AG04450 (cell line): ENCODE measurements at regions not wholly inside any gene's neighbourhood (a gene's known extent, or its start where the extent isn't known, plus 50 kb on each side); places are given as distances from the start of the nearest gene placed in this dataset.

Experiments
- CTCF ChIA-PET: fragments of 300-600, 350-600 bp; formaldehyde crosslinking; extraction: SDS; loops from one replicate; lab custom pipeline; 2022; ENCODE audit warnings: antibody characterized with exemption, inconsistent platforms; lab: Charles Lee
- POLR2A ChIA-PET: fragments of 350-600 bp; formaldehyde crosslinking; extraction: SDS; loops from one replicate; lab custom pipeline; 2021; ENCODE audit warnings: antibody characterized with exemption, inconsistent platforms; lab: Yijun Ruan, JAX
- DNase-seq: peaks from one replicate; pipeline ENCODE4 v3.0.0-alpha.2; 2011; ENCODE audit warnings: low read depth, low spot score
- H3K27ac ChIP-seq: one replicate; pipeline ENCODE4 v1.5.1; 2012; ENCODE audit warnings: low read depth, low read length, control low read depth
- H3K27me3 ChIP-seq: one replicate; pipeline ENCODE4 v1.6.0; 2012; ENCODE audit warnings: low read length; ENCODE audit not compliant: control insufficient read depth, insufficient read depth
- H3K4me3 ChIP-seq: 2 replicates; pipeline ENCODE4 v1.5.1; 2011; ENCODE audit warnings: mild to moderate bottlenecking, low read depth, low read length, control low read depth
- H3K9me3 ChIP-seq: 2 replicates; pipeline ENCODE4 v1.5.1; 2012; ENCODE audit warnings: low read length; ENCODE audit not compliant: control insufficient read depth, insufficient read depth
- TF ChIP-seq, protein P1 (sequence below): IDR thresholded peaks from 2 replicates; pipeline ENCODE4 v1.5.1; 2011; ENCODE audit warnings: low read depth, low read length, control low read depth, inconsistent platforms

DNA sequence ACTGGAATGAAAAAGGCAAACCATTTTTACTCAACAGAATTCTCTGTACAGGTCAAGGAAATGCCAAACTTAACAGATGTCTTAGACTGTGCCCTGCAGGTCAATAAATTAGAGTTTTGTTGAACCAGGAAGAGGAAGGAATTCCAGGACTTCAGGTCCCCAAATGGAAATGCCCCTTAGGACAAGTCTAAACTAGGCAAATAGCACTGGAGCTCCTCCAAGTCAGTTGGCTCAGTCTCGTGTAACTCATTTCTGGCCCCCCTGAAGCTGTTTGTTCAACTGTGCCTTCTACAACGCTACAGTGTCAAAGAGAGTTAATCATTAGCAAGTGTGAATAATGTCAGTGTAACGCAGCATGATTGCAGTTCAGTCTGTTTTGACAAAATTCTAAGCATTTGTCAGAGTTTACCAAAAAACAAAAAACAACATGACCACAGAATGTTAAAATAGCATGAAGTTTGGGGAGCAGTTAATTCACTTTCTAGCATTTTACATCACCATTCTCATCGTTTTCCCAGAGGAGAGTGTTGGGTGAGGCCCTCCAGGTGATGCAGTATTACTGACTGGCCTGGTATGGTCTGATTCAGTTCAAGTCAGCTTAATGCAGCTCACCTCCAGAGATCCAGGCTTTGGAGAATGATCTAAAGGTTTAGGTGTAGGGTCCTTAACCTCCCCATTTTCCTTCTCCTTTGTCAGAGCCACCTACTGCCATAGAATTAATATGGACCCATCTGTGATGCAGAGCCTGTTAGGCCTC is 108.1 kb downstream of the AQP4 start:
- H3K27ac ChIP-seq, result no peak overlapping the region
- ChIA-PET CTCF (no interaction called here), POLR2A (no interaction called here)
- H3K4me3 ChIP-seq, result no peak overlapping the region
- no peak for DNase-seq
- TF ChIP-seq, protein P1, sequence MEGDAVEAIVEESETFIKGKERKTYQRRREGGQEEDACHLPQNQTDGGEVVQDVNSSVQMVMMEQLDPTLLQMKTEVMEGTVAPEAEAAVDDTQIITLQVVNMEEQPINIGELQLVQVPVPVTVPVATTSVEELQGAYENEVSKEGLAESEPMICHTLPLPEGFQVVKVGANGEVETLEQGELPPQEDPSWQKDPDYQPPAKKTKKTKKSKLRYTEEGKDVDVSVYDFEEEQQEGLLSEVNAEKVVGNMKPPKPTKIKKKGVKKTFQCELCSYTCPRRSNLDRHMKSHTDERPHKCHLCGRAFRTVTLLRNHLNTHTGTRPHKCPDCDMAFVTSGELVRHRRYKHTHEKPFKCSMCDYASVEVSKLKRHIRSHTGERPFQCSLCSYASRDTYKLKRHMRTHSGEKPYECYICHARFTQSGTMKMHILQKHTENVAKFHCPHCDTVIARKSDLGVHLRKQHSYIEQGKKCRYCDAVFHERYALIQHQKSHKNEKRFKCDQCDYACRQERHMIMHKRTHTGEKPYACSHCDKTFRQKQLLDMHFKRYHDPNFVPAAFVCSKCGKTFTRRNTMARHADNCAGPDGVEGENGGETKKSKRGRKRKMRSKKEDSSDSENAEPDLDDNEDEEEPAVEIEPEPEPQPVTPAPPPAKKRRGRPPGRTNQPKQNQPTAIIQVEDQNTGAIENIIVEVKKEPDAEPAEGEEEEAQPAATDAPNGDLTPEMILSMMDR, result no peak
- no peaks in the 10 kb centered on the region; the same call in 1 of the 2 replicates for H3K9me3 ChIP-seq
- no peaks in the 10 kb centered on the region for H3K27me3 ChIP-seq

DNA sequence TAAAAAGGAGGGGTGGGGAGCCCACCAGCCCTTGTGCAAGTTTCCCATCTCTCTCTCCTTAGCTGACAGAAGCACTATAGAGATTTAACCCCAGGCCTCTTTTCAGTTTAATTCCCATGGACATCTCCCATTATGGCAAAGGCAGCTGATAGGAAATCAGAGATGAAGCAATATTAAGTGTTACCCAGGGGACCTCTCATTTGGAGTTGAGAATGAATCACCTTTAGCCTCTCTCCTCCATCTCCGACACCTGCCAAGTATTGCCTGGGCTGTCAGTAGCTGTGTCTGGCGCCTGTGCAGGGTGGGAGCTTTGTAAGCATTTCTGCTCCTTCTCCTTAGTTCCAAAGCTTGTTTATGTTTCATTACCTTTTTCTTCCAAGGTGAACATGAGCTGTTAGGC is 109.0 kb downstream of the AQP4 start:
- H3K27me3 ChIP-seq, result no peaks in the 10 kb centered on the region
- POLR2A ChIA-PET, result no interaction called here
- no peak overlapping the region for H3K4me3 ChIP-seq
- CTCF ChIA-PET, result interaction anchor here (0.7 kb wide), 1 partner anchor 85 kb away, joined by 6 read pairs; no protein-coding TSS in a partner anchor
- no peak for DNase-seq
- H3K9me3 ChIP-seq, result no peaks in the 10 kb centered on the region; the same call in 1 of the 2 replicates
- no peak overlapping the region for H3K27ac ChIP-seq
- TF ChIP-seq, protein P1, result no peak

DNA sequence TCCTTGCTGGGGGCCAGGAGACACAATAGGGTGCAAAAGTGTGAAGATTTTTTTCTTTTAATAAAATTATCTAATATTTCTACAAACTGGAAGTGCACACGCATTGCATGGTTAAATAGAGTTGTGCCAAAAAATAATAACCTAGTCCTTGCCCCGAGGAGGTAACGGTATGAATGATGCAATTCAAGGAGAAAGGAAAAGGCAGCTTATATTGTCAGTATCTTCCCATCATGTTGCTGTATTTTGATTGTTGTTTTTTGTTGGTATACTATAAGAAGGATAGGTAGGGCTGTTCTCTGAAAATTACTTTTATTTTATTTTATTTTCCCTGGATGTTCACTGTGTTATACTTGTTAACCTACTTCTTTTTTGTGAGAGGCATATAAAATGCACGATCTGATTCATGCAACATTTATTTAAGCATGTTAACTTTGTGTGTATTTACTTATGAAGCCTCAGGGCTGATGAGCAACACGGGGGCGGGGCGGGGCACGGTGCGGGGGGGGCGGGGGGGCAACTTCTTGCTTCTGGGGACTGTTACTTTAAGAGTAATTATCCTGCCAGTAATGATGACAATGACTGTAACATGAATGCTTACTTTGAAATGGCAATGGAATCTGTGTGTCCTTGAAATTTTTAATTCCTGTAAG is 118.6 kb downstream of the AQP4 start:
- ChIA-PET CTCF (no interaction called here), POLR2A (no interaction called here)
- H3K27me3 ChIP-seq, result no peaks in the 10 kb centered on the region
- no peaks in the 10 kb centered on the region for H3K9me3 ChIP-seq
- no peak overlapping the region for H3K4me3 ChIP-seq
- TF ChIP-seq, protein P1, result no peak
- H3K27ac ChIP-seq, result no peak overlapping the region
- no peak for DNase-seq

DNA sequence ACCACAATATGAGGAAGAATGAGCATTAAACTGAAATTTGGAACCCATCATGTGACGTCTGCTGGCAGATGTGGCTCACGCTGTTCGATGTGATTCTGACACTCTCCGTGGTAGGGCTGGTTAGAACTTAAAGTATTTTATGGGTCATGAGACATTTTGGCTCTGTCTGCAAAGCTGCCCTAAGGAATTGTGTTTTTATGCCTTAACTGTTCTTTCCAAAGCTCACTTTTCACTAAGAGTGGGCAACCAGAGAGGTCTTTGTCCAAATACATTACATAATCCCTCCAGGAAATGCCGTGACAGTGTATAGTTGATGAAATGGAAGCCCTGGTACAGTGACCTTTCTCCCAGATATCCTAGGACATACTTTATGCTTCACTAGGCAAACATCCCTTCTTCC is 119.1 kb downstream of the AQP4 start:
- TF ChIP-seq, protein P1, result no peak
- CTCF ChIA-PET, result no interaction called here
- no peak for DNase-seq

More for the DNA sequence above, 119.1 kb downstream of the AQP4 start:
- H3K9me3 ChIP-seq, result no peaks in the 10 kb centered on the region
- no peak overlapping the region for H3K27ac ChIP-seq
- no peak overlapping the region for H3K4me3 ChIP-seq
- H3K27me3 ChIP-seq, result no peaks in the 10 kb centered on the region
- POLR2A ChIA-PET, result no interaction called here
